ENCODE measurements at regions not wholly inside any gene's neighbourhood (a gene's known extent, or its start where the extent isn't known, plus 50 kb on each side); places are given as distances from the start of the nearest gene placed in this dataset.

DNA sequence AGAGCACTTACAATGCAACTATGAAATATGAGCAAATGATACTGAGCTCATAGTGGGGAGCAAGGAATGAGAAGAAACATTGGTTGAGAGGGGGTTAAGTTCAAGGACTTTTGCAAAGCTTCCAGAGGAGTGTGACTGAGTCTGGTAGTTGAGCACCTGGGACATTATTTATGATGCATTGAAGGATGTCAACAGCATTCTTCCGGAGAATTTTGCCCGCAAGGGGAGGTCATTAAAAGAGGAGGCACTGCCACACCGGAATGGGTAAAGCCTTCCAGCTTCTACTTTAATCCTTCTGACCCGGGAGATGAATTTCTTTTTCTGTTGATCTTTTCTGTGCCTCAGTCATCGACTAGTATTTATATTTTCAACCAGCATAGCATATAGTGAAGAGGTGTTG is 208.4 kb upstream of the CAMK1G start:
- TF ChIP-seq EP300 (IDR thresholded peaks at IDR 0.05): no peak
- TF ChIP-seq CTCF (IDR thresholded peaks at IDR 0.05): no peak
- no peak for TF ChIP-seq POLR2A (IDR thresholded peaks at IDR 0.05; ENCODE audit: low read depth)
- TF ChIP-seq POLR2AphosphoS5 (IDR thresholded peaks at IDR 0.05): no peak
